ENCODE measurements at regions not wholly inside any gene's neighbourhood (a gene's known extent, or its start where the extent isn't known, plus 50 kb on each side); places are given as distances from the start of the nearest gene placed in this dataset.

GRCh38 chr22:49296561-49296960 is 531.1 kb downstream of the BRD1 start:
- Histone ChIP-seq H3K27ac (ENCODE audit: low read length) (no peak overlapping the region), H3K4me3 (ENCODE audit: low read length) (no peak overlapping the region), H3K27me3 (ENCODE audit: control insufficient read depth, insufficient read depth, low read length) (no peaks in the 10 kb centered on the region), H3K4me1 (ENCODE audit: control insufficient read depth, insufficient read depth, low read length) (no peaks in the 10 kb centered on the region), H3K9me3 (ENCODE audit: control insufficient read depth, insufficient read depth, low read length) (peaks cover 5% of the 10 kb centered on the region), H3K36me3 (ENCODE audit: control insufficient read depth, insufficient read depth, low read length) (no peaks in the 10 kb centered on the region)
- no peaks in the 10 kb centered on the region for H3K27me3 Mint-ChIP-seq (ENCODE audit: low read depth in 2 of 2)
- peaks cover 3 to 5% of the 10 kb centered on the region in 2 donors for H3K9me3 Mint-ChIP-seq
- H3K27ac Mint-ChIP-seq, result no peak overlapping the region
- no peak for ATAC-seq
- no peaks in the 10 kb centered on the region for H3K36me3 Mint-ChIP-seq
- intact Hi-C loops (cut with micrococcal nuclease), result no loop called here
- no peak for DNase-seq
- no peaks in the 10 kb centered on the region for H3K4me1 Mint-ChIP-seq
- no peak overlapping the region for H3K4me3 Mint-ChIP-seq
- WGBS (ENCODE audit: insufficient coverage), result 85% methylated on average over 11 of the region's 11 CpGs
- no peak for TF ChIP-seq CTCF (IDR thresholded peaks at IDR 0.05)

GRCh38 chr22:49295851-49296560 is 531.7 kb downstream of the BRD1 start:
- TF ChIP-seq CTCF (IDR thresholded peaks at IDR 0.05), result no peak
- WGBS (ENCODE audit: insufficient coverage), result 90% methylated on average over 18 of the region's 18 CpGs
- ATAC-seq, result no peak

GRCh38 chr22:49295465-49295743 is 532.3 kb downstream of the BRD1 start:
- Mint-ChIP-seq H3K4me3 (no peak overlapping the region), H3K27me3 (ENCODE audit: low read depth in 2 of 2) (no peaks in the 10 kb centered on the region), H3K36me3 (no peaks in the 10 kb centered on the region), H3K4me1 (no peaks in the 10 kb centered on the region), H3K27ac (no peak overlapping the region), H3K9me3 (peaks cover 3 to 5% of the 10 kb centered on the region in 2 donors)
- ATAC-seq (no peak), DNase-seq (no peak)
- Histone ChIP-seq H3K36me3 (ENCODE audit: control insufficient read depth, insufficient read depth, low read length) (no peaks in the 10 kb centered on the region), H3K4me1 (ENCODE audit: control insufficient read depth, insufficient read depth, low read length) (no peaks in the 10 kb centered on the region), H3K9me3 (ENCODE audit: control insufficient read depth, insufficient read depth, low read length) (peaks cover 5% of the 10 kb centered on the region), H3K4me3 (ENCODE audit: low read length) (no peak overlapping the region), H3K27ac (ENCODE audit: low read length) (no peak overlapping the region), H3K27me3 (ENCODE audit: control insufficient read depth, insufficient read depth, low read length) (no peaks in the 10 kb centered on the region)
- intact Hi-C loops (cut with micrococcal nuclease), result no loop called here
- TF ChIP-seq CTCF (IDR thresholded peaks at IDR 0.05), result no peak
- WGBS (ENCODE audit: insufficient coverage), result 88% methylated on average over 5 of the region's 5 CpGs

More at GRCh38 chr22:49295851-49296560, 531.7 kb downstream of the BRD1 start:
- Mint-ChIP-seq H3K27me3 (ENCODE audit: low read depth in 2 of 2) (no peaks in the 10 kb centered on the region), H3K9me3 (peaks cover 3 to 5% of the 10 kb centered on the region in 2 donors), H3K36me3 (no peaks in the 10 kb centered on the region), H3K27ac (no peak overlapping the region), H3K4me3 (no peak overlapping the region), H3K4me1 (no peaks in the 10 kb centered on the region)
- H3K4me1 ChIP-seq (ENCODE audit: control insufficient read depth, insufficient read depth, low read length), result no peaks in the 10 kb centered on the region
- intact Hi-C loops (cut with micrococcal nuclease), result no loop called here
- H3K4me3 ChIP-seq (ENCODE audit: low read length), result no peak overlapping the region
- no peaks in the 10 kb centered on the region for H3K27me3 ChIP-seq (ENCODE audit: control insufficient read depth, insufficient read depth, low read length)
- no peak for DNase-seq
- H3K36me3 ChIP-seq (ENCODE audit: control insufficient read depth, insufficient read depth, low read length), result no peaks in the 10 kb centered on the region
- H3K27ac ChIP-seq (ENCODE audit: low read length), result no peak overlapping the region
- peaks cover 5% of the 10 kb centered on the region for H3K9me3 ChIP-seq (ENCODE audit: control insufficient read depth, insufficient read depth, low read length)
